NCI-H1105 (cell line): ENCODE measurements at regions not wholly inside any gene's neighbourhood (a gene's known extent, or its start where the extent isn't known, plus 50 kb on each side); places are given as distances from the start of the nearest gene placed in this dataset.
"Not testable (repeated sequence)": the region's sequence is repeated elsewhere in the genome, so short reads cannot be mapped to it uniquely, and the experiment has no call there.

Experiments
- DNase-seq: peaks from one replicate; lab custom pipeline; 2025; lab: John Stamatoyannopoulos, UW

DNA sequence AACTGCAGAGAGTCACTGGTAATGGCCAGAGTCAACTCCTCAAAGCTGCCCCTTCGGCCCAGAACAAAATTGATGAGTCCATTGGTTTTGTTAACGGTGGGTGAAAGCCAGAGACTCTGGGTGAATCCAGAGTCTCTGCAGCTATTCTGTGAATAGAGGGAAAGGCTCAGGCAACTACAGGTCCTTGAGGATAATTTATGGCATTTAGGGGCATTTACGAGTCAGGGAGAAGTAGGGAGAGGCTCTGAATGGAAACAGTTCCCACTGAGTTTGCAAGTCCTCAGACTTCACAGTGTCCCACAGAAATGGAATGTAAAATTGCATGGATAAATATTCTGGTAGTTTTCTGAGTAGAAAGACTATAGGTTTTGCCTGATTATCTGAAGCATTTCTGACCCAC, 257.8 kb downstream of the SEC61B start:
- no peak for DNase-seq

DNA sequence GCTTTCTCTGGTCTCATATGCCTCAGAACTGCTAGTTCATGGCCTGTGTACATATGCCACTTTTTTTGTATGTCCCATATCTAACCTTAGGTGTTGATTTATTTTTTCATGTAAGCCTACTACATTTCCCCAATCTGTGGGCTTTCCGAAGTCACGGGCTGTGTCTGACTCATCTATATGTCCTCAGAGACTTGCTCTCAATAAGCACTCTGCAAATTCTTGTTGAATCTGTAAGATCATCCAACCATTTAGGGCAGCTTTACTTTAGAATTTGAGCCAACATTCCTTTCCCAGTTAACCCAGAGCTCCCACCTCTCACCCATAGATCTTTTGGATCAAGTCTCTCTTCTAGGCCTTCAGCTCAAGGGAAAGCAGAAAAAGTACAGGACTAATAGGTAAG, 263.4 kb downstream of the SEC61B start:
- DNase-seq: no peak

DNA sequence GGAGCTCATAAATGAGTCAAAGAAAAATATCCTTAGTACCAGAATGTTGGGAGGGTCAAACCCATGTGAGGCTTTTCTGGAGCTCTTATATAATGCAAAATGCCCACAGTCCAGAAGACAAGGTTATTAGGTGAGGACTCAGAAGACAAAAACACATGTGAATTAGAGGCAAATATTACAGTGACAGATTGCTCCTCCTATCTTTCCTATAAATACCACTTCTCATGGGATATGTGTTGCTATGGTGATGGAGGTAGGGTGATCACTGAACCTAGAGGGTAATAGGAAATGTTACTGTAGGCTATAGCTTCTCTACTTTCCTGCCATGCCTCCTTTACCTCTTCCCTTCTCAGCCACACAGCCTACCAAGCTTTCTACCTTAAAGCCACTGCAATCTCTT, 264.6 kb downstream of the SEC61B start:
- DNase-seq: no peak

DNA sequence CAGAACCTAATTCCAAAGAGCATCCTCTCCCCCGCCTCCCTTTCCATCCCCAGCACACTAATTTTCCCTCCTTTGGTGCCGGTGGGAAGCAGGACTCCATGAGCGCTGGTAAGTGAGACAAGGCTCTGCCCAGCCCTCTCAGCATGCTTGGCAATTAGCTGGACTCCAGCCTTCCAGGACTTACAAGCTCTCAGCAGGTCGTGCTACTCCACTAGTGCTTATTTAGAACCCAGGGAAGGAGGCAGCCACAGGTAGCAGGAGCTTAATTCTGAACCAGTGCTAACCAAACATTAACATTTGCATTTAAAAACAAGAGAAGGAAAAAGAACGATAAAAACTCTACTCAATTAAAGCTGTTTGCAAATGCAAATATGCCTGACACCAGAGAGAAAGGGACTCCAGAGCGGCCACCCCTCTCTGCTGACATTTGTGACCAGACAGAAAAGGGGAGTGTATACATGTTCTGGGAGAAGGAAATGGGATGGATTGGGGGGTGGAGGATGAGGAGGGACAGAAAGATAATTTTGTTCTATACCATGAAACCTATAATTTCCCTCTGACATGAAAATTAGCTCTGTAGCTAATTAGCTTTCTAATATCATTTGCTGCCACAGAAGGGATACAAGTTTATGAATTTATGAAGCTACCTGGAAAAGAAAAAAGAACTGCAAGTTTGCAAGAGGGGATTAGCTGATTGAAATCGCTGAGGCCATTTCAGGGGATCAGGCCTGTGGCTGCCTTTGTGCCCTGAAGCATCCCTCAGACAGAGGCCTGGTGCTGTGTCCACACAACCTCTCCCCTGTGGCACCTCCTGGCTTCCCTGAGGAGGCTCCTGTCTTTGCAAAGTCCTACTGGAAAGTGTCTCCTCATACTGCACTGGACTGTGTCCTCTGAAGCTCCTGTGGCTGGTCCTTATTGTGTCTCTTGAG, 266.3 kb downstream of the SEC61B start:
- DNase-seq: no peak

DNA sequence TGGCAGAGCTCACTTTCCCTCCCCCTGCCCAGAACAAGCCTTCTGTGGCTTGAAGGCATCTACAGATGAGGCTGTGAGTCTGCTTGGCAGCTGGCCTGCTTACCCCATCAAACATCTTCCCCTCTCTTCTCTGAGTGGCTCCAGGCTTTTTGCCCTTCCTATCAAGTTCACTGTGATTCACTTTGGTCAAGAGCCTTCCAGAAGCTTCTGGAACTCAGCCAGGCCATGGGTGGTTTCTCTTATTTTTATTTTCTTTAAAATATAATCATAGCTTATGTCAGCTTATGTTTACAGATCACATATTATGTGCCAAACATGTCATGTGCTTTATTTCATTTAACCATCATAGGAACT, 267.0 kb downstream of the SEC61B start:
- DNase-seq: no peak

DNA sequence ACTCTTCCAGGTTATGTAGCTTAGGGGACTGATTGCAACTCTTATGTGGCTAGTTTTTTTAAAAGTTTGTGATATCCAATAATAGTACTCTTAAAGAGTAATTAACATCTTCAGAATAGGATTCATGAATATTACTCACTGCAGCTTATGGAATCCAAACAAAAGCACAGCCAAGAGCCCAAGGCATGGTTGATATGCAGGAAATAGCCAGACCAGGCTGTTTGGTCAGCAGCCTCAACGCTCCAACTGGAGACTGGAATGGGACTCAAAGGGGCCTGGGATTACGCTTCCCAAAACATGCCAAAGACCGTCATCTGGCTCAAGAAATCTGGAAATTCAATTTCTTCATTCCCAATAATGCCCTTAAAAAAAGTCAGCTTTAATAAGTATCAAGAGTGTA, 268.6 kb downstream of the SEC61B start:
- no peak for DNase-seq

DNA sequence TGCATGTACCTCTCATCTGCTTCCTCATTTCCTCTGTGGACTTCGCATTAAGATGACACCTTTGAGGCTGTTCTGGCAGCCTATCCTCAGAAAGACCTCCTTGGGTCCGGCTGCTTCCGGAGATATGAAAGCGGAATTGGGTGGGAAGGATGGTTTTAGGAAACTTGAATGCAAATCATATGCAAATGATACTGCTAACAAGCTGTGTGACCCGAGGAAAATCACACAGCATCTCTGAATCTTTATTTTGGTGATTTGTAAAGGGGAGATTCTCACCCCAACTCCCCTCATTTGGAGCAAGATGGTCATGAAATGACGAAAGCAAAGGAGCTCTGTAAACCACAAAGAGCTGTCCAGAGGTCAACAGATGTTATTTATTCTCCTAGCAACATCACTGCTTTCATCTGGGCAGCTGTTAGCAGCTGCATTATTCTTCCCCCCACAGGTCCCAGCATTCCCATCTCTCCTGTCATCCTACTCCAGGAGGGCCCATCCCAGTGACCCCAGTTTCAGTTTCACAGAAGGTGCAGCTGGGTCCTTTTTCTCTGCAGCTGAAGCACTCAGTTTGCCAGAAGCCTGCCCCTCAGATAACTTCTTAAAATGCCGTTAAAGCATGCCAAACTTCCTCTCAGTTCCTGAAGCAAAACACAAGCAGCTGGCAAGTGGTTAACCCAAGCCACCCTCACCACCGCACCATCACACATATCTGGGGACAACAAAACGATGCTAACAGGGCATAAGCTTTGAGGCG, 269.5 kb downstream of the SEC61B start:
- DNase-seq: no peak

DNA sequence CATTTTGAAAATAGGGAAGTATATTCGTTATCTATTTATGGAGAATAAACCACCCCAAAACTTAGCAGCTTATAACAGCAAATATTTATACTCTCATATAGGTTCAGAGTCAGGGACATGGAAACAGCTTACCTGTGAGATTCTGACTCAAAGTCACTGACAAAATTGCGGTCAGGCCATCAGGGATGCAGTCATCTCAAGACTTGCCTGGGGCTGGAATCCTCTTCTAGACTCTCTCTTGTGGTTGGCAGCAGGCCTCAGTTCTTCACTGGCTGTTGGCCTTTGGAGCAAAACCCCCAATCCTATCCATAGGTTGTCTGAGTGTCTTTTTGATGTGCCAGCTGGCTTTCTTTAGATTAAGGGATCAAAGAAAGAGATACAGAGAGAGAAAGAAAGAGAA, 275.6 kb downstream of the SEC61B start:
- DNase-seq: no peak

DNA sequence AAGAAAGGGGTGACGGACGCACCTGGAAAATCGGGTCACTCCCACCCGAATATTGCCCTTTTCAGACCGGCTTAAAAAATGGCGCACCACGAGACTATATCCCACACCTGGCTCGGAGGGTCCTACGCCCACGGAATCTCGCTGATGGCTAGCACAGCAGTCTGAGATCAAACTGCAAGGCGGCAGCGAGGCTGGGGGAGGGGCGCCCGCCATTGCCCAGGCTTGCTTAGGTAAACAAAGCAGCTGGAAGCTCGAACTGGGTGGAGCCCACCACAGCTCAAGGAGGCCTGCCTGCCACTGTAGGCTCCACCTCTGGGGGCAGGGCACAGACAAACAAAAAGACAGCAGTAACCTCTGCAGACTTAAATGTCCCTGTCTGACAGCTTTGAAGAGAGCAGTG, 276.9 kb downstream of the SEC61B start:
- not testable (repeated sequence) for DNase-seq

DNA sequence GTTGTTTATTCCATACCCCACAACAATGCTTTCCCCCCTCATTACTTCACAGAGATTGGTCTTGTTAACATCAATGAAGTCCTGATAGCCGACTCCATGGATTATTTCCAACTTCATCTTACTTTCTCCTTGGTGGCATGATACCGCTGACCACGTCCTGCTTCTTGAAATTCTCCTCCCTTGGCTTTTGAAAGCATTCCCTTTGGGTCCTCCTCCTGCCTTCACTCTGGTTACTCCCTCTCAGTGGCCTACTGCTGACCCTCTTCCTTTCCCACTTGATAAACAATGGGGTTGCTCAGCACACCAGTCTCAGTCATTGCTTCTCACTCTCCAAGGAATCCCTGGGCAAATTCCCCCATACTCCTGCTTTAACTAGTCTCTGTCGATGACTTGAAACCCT, 283.9 kb downstream of the SEC61B start:
- DNase-seq: no peak

DNA sequence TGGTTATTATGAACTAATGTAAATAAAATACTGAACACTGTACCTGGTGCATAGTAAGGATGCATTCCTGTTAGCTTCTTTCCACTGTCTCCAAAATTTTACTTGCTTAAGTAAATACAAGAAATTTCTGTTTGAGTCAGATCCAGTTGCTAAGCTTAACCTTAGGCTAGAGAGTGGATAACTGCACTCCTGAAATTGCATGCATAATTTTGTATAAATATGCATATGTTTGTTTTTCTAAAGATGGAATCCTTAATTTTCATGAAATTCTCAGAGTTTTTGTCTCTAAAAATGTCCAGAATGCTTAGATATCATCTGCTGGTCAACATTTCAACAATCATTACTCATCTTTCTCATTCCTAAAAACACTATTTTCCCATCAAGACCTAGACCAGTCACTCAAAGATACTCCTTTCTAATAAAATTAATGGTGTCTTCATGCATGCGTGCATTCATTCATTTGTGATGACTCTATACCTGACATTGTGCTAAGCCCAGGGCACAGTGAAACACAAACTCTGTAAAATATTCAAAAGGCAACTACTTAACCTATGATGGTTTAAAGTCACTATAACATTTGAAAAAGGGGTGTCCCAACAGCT, 284.8 kb downstream of the SEC61B start:
- no peak for DNase-seq

DNA sequence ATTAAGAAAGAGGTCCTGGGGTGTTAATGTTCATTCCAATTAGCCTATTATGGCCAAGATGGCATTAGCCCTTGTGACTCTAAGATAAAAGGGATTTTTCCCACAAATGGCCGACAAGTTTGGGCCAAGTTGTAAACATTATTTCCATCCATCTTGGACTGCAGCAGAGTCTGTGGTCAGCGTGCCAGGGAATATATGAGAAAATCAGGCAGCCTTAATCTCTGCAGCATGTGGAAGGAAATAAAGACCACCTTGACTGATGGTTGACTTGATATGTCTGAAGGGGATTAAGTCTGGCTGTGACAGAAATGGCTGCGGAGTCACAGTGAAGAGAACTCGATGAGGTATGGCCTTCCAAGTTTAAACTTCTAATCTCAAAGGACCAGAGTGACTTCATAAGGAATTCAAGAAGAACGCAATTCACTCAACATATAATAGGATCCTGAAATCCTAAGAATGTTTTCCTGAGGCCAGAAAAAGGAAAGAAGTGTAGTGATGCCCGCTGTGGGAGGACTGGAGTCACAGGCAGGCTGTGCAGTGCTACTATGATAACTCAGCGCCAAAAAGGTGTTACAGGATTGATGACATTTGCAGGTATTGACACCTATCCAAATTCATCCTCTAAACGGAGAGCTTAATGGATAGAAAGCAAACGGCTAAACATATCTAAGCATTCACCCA, 287.1 kb downstream of the SEC61B start:
- no peak for DNase-seq

DNA sequence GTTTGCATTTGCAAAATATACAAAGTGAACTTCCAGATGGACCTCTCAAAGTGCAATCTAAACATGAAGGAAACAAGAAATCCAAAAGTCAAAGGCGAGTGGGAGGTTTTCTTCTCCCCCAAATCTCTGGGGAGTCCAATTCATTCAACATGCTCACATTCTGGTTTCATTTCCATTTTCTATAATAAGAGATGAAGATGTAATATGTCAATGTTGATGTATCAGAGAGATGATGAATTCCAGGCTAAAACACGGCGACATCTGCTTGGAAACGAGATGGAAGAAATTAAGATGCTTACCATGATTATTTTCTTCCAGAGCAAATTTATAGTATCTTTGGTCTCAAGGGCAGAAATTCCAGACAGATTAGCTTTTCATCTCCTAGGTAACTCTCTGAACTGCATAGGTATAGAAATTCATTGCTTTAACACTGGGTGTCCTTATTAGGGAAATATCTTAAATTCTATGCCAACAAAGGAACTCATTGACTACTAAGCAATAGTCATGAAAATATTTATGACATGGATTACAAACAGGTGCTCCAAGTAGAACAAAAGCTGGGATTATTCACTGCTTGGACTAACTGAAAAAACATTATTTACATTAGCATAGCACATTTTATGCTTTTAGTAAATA, 287.9 kb downstream of the SEC61B start:
- no peak for DNase-seq

DNA sequence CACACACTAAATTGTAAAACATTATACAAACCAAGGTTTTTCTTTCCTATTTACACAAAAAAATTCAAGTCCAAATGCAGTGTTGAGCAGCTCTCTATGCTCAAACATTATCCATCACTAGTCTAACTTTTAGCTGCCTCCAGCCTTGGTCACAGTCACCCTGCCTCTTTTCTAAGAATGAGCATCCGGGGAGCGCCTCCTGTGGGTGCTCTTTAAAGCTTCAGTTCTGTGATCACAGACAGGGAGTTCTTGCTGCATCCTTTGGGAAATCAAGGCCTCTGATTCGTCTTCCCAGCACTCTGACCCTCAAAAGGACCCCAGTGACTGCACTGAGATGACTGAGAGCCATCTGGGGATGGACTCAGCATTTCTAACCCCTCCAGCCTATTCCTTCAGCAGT, 289.6 kb downstream of the SEC61B start:
- no peak for DNase-seq

DNA sequence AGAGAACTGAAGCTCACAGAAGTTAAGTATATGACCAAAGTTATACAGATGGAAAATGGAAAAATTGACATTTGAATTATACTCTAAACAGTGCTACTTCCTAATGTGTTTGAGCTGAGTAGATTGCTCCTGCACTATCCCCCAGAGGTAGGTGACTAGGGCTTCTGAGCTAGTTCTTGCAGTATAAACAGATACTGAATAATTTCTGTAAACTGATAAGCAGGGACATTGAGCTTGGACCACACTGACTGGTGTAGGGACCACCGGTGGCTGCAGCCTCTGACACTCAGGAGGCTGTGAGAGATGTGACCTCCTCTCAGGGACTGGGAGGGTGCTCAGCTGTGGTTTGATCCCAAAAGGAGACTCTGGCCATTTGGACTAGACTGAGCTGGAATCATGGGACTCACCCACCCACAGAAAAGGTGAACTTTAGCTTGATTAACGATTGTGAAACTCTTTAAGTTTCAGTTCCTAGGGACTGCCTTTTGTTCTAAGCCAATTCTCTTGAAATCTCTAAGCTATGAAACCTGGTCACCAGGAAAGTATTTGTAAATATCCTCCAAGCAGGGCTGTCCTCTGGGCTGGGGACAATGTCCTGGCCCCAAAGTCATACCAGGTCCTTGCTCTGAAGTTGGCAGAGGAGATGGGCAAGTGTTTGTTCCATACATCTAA, 291.5 kb downstream of the SEC61B start:
- no peak for DNase-seq

DNA sequence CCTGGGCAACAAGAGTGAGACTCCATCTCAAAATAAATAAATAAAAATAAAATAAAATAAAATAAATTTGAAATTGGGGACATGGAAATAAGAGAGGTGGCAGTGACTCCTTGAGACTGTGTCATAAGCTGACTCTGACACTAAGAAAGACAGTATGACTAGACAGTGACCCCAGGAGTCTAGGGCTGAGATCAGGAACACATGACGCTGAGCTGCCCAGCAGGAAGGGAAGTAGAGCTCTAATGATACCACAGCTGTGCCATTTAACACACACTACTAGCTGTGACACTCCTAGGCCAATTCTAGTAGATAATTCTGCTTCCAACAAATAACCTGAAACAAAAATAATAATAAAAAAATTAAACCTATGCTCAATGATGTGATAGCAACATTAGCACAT, 293.0 kb downstream of the SEC61B start:
- no peak for DNase-seq

DNA sequence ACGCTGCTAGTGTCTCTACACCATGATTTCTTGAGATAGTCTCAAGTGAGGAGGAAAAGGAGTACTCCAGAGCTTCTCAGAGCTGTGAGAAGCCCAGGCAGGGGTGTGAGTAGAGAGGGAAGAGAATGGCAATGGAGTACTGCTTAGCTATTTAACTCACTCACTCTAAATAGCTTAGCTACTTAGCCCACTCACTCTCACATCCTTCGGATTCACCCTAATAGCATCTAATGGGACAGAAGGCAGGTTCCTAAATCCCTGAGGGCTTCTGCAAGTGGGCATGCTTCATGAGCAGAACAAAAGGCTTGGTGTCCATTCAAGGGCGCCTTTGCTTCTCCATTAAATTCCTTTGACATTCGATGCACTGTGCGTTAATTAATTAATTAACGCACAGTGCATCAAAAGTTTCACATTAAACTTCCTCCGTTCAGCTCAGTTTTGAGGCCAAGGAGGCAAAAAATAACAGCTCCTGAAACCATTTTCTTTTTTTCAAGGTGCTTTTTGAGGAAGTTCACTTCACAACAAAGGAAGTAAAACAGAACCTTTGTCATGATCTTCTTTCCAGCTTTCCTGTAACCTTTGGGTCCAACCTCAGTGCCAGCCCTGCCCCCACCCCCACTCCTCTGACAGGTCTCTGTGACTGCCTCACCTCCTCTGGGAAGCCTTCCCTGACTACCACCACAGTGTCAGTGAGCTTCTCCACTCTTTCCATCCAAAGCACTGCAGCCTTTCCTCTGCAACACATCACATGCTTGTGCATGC, 294.0 kb downstream of the SEC61B start:
- no peak for DNase-seq

DNA sequence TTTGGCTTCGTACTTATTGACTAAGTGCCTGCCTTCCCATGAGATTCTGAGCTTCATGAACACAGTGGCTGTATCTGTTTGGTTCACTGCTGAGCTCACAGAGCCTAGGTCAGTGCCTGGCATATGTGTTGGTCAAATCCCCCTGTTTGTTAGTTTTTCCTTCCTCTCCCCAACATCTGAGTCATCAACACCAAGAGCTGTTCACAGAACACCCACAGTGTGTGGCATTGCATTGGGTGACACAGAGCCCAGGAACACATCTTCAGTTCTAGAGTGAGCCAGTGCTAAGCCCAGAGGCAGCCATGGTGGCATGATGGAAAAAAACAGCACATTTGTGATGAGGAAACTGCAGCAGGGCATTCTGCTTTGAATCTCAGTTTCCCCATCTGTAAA, 294.6 kb downstream of the SEC61B start:
- no peak for DNase-seq

DNA sequence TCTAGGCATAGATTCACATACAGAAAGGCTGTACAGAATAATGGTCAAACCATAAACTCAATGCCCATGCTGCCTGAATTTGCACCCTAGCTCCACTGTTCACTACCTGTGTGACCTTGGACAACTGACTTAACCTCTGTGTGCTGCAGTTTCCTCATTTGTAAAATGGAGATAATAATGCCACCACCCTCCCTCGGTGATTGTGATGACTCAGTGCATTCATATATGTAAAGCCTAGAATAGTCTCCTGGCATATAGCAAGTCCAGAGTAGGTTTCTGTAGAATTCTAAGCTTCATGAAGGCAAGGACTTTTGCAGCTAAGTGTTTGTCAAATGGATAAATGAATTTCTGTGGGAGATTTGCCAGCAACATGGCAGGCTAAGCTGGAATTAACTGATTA, 297.8 kb upstream of the NR4A3 start:
- no peak for DNase-seq

DNA sequence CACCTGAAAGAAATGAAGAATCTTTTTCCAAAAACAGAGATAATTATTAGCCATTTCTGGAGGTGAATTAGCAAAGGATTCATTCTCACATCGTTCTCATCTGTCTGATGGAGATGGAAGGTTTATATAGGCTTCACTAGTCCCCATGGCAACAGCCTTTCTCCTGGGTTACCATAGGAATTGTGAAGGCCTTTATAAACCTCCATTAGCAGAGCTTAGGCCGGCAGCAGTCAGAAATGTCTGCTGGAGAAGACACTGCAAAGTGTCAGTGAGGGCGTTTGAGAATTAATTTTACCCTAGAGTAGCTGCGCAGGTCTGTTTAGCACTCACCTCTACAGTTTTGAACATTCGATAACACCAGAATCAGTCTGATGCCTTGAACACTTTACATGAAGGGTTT, 290.4 kb upstream of the NR4A3 start:
- DNase-seq: no peak

DNA sequence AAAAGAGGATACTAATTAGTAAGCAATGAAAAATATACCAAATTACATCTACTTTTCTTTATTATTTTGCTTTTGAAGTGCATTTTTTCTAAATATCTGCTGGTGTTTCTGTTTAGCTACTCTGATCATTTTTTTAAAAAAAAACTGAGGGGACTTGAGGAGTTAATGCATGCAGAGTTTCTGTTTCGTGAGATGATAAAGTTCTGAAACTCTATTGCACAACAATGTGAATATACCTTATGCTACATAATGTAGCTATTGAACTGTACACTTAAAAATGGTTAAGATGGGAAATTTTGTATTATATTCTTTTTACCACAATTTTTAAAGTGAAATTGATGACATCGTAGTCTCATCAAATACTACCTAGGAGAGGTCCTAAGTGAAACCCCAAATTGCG, 288.3 kb upstream of the NR4A3 start:
- DNase-seq: no peak
